Breast epithelium (tissue), 4 donors: ENCODE measurements at regions not wholly inside any gene's neighbourhood (a gene's known extent, or its start where the extent isn't known, plus 50 kb on each side); places are given as distances from the start of the nearest gene placed in this dataset.

Source experiments
- DNase-seq, 2 donors: peaks; one replicate each; pipeline ENCODE4 v3.0.0-alpha.2; 2019; ENCODE audit warnings: low spot score in 2 of 2
- H3K27ac ChIP-seq, 2 donors: fragments of 200-600 bp; sonication (generic) in 1 of 2; one replicate each; pipeline ENCODE4 v1.5.1; 2016 to 2019; ENCODE audit warnings: mild to moderate bottlenecking in 1 of 2
- H3K27me3 ChIP-seq, 2 donors: fragments of 200-600 bp; sonication (generic) in 1 of 2; one replicate each; pipeline versions ENCODE4 v1.5.1 to v1.6.0; 2017 to 2019; ENCODE audit warnings: control low read depth in 1 of 2, mild to moderate bottlenecking in 1 of 2
- H3K36me3 ChIP-seq: fragments of 200-600 bp; one replicate; pipeline ENCODE4 v1.5.1; 2019
- H3K4me1 ChIP-seq, 2 donors: fragments of 200-600 bp; sonication (generic); one replicate each; pipeline ENCODE4 v1.5.1; 2016 to 2019; ENCODE audit warnings: control low read depth in 1 of 2
- H3K4me3 ChIP-seq, 3 donors: fragments of 200-600 bp; sonication (generic); 1 replicate in 2 of 3; 2 replicates in 1 of 3; pipeline ENCODE4 v1.5.1; 2016 to 2019; ENCODE audit warnings: mild to moderate bottlenecking in 3 of 3, moderate library complexity in 2 of 3
- H3K9me3 ChIP-seq, 2 donors: fragments of 200-600 bp; sonication (generic) in 1 of 2; one replicate each; pipeline ENCODE4 v1.5.1; 2016 to 2019; ENCODE audit warnings: control low read depth in 1 of 2
- POLR2A ChIP-seq: fragments of 450-650 bp; IDR thresholded peaks from one replicate; pipeline ENCODE4 v1.6.1; 2016; ENCODE audit warnings: antibody characterized with exemption, mild to moderate bottlenecking, moderate library complexity
- POLR2AphosphoS5 ChIP-seq, 3 donors: sonication (generic); formaldehyde crosslinking; IDR thresholded peaks; one replicate each; pipeline ENCODE4 v1.6.1; 2017; ENCODE audit warnings: antibody characterized with exemption in 3 of 3
- intact Hi-C: fragments of 100-400 bp; cut with DNase I; formaldehyde crosslinking; loops from one replicate; pipeline ENCODE4 v1.15.1; 2023; ENCODE audit warnings: low total_unique reads
- TF ChIP-seq, protein P1 (sequence below), 3 donors: fragments of 450-650 bp; IDR thresholded peaks; one replicate each; pipeline ENCODE4 v1.5.1; 2016 to 2017; ENCODE audit warnings: antibody characterized with exemption in 3 of 3, mild to moderate bottlenecking in 3 of 3, moderate library complexity in 3 of 3

- Histone ChIP-seq H3K27me3 (no peaks in the 10 kb centered on the region), H3K9me3 (peaks cover 0 to 9% of the 10 kb centered on the region in 2 donors), H3K4me3 (no peak overlapping the region), H3K36me3 (no peaks in the 10 kb centered on the region), H3K27ac (no peak overlapping the region), H3K4me1 (no peaks in the 10 kb centered on the region)
- TF ChIP-seq POLR2A (no peak), POLR2AphosphoS5 (IDR thresholded peaks at IDR 0.05) (no peak)
- TF ChIP-seq, protein P1, sequence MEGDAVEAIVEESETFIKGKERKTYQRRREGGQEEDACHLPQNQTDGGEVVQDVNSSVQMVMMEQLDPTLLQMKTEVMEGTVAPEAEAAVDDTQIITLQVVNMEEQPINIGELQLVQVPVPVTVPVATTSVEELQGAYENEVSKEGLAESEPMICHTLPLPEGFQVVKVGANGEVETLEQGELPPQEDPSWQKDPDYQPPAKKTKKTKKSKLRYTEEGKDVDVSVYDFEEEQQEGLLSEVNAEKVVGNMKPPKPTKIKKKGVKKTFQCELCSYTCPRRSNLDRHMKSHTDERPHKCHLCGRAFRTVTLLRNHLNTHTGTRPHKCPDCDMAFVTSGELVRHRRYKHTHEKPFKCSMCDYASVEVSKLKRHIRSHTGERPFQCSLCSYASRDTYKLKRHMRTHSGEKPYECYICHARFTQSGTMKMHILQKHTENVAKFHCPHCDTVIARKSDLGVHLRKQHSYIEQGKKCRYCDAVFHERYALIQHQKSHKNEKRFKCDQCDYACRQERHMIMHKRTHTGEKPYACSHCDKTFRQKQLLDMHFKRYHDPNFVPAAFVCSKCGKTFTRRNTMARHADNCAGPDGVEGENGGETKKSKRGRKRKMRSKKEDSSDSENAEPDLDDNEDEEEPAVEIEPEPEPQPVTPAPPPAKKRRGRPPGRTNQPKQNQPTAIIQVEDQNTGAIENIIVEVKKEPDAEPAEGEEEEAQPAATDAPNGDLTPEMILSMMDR (IDR thresholded peaks at IDR 0.05) = no peak
- intact Hi-C loops = no loop called here
- no peak for DNase-seq
These were observed 144.6 kb downstream of the MN1 start for GRCh38 chr22:27656970-27657369.

GRCh38 chr22:27660306-27660705 is 141.2 kb downstream of the MN1 start:
- no peaks in the 10 kb centered on the region for H3K4me1 ChIP-seq
- H3K27ac ChIP-seq = no peak overlapping the region
- no peak for DNase-seq
- peaks cover 0 to 9% of the 10 kb centered on the region in 2 donors for H3K9me3 ChIP-seq
- no peaks in the 10 kb centered on the region for H3K27me3 ChIP-seq
- intact Hi-C loops = no loop called here
- H3K4me3 ChIP-seq = no peak overlapping the region
- no peaks in the 10 kb centered on the region for H3K36me3 ChIP-seq
- TF ChIP-seq POLR2AphosphoS5 (IDR thresholded peaks at IDR 0.05) (no peak), POLR2A (no peak)
- TF ChIP-seq, protein P1 (IDR thresholded peaks at IDR 0.05) = no peak

DNA sequence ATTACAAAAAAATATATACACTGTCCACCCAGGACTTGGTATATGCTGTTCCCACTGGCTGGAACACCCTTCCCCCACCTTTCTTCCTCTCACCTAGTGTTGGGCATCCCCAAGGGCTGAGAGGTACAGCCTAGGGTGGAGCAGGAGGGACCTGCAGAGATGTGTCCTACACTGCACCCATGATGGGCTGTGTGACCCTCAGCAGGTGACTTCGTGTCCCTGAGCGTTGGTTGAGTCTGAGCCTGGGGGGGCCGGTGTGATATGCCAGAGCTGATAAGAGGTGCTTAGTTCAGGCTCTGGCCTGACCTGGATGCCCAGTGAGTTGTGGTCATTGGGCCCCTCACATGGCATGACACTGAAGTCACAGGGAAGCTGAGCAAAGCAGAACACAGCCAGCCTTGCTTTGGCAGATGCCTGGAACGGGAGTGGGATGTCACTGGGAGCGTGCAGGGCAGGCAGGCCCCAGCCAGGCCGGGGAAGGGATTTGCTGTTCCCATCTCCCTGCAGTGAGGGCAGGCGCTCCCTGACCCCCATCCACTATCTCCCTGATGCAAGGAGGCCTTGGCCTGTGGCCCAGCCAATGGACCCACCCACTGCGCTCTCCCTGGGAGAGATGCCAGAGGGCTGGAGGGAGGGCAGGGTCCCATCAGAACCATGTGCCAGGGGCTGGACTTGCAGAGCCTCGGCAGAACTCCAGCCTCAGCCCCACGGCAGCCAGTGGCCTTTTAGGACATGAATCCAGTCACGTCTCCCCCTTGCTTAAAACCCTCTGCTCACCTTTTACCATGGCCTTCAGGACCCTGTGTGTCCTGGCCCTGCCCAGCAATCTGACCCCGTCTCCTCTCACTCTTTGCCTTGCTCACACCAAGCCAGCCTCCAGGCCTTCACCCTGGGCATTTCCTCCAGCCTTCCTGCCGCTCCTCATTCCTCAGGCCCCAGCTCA is 138.9 kb downstream of the MN1 start:
- peaks cover 0 to 4% of the 10 kb centered on the region in 2 donors for H3K9me3 ChIP-seq
- TF ChIP-seq POLR2AphosphoS5 (IDR thresholded peaks at IDR 0.05) = no peak
- TF ChIP-seq, protein P1 (IDR thresholded peaks at IDR 0.05) = no peak
- TF ChIP-seq POLR2A = no peak
- intact Hi-C loops = no loop called here
- no peak overlapping the region for H3K27ac ChIP-seq
- H3K27me3 ChIP-seq = no peaks in the 10 kb centered on the region
- DNase-seq = no peak
- H3K4me3 ChIP-seq = no peak overlapping the region
- no peaks in the 10 kb centered on the region for H3K36me3 ChIP-seq
- no peaks in the 10 kb centered on the region for H3K4me1 ChIP-seq

- Histone ChIP-seq H3K27me3 (no peaks in the 10 kb centered on the region), H3K9me3 (peaks cover 0 to 4% of the 10 kb centered on the region in 2 donors), H3K4me3 (no peak overlapping the region), H3K27ac (no peak overlapping the region), H3K36me3 (no peaks in the 10 kb centered on the region), H3K4me1 (no peaks in the 10 kb centered on the region)
- TF ChIP-seq, protein P1 (IDR thresholded peaks at IDR 0.05) = no peak
- no peak for TF ChIP-seq POLR2AphosphoS5 (IDR thresholded peaks at IDR 0.05)
- no peak for TF ChIP-seq POLR2A
- intact Hi-C loops = no loop called here
- no peak for DNase-seq
These were observed 137.7 kb downstream of the MN1 start for GRCh38 chr22:27663812-27664211.

GRCh38 chr22:27666272-27666997 is 135.1 kb downstream of the MN1 start:
- no peaks in the 10 kb centered on the region for H3K27me3 ChIP-seq
- H3K9me3 ChIP-seq = peaks cover 0 to 4% of the 10 kb centered on the region in 2 donors
- intact Hi-C loops = no loop called here
- no peak overlapping the region for H3K27ac ChIP-seq
- no peak overlapping the region for H3K4me3 ChIP-seq
- H3K36me3 ChIP-seq = no peaks in the 10 kb centered on the region
- DNase-seq = no peak
- TF ChIP-seq POLR2A = no peak
- TF ChIP-seq, protein P1 (IDR thresholded peaks at IDR 0.05) = no peak
- TF ChIP-seq POLR2AphosphoS5 (IDR thresholded peaks at IDR 0.05) = no peak
- no peaks in the 10 kb centered on the region for H3K4me1 ChIP-seq
